ENCODE measurements at regions not wholly inside any gene's neighbourhood (a gene's known extent, or its start where the extent isn't known, plus 50 kb on each side); places are given as distances from the start of the nearest gene placed in this dataset.

- TF ChIP-seq CTCF (IDR thresholded peaks at IDR 0.05) (no peak), POLR2A (IDR thresholded peaks at IDR 0.05) (no peak)
Observed at GRCh38 chr4:18319431-18319830, 297.9 kb upstream of the LCORL start.

Measured in testis (tissue), 2 donors.